Activated CD4-positive, alpha-beta memory T cell treated with anti-CD3 and anti-CD28 coated beads, Interleukin-2, amount 10 ng/mL, durations not matched to agents 7 days and 5 days (primary cell): ENCODE measurements at regions not wholly inside any gene's neighbourhood (a gene's known extent, or its start where the extent isn't known, plus 50 kb on each side); places are given as distances from the start of the nearest gene placed in this dataset.

Experiments used
- CTCF ChIA-PET: fragments of 350-600 bp; sonication (Branson Sonifier 250); formaldehyde crosslinking; loops from one replicate; lab custom pipeline; 2021; ENCODE audit warnings: antibody characterized with exemption, inconsistent platforms; lab: Charles Lee
- POLR2A ChIA-PET: fragments of 350-600 bp; sonication (Branson Sonifier 250); formaldehyde crosslinking; loops from one replicate; lab custom pipeline; 2021; ENCODE audit warnings: antibody characterized with exemption; lab: Charles Lee
- DNase-seq: peaks from one replicate; pipeline ENCODE4 v3.0.0-alpha.2; 2020
- H3K27ac Mint-ChIP-seq: one replicate; pipeline ENCODE4 v1.8.0; 2021; ENCODE audit warnings: mild to moderate bottlenecking, mixed read lengths
- H3K27me3 Mint-ChIP-seq: one replicate; pipeline ENCODE4 v1.8.0; 2021; ENCODE audit warnings: mixed read lengths
- H3K36me3 Mint-ChIP-seq: one replicate; pipeline ENCODE4 v1.8.0; 2021; ENCODE audit warnings: low read depth, mixed read lengths
- H3K4me1 Mint-ChIP-seq: one replicate; pipeline ENCODE4 v1.8.0; 2021; ENCODE audit warnings: mixed read lengths
- H3K4me3 Mint-ChIP-seq: one replicate; pipeline ENCODE4 v1.8.0; 2021; ENCODE audit warnings: mild to moderate bottlenecking, mixed read lengths
- H3K9me3 Mint-ChIP-seq: one replicate; pipeline ENCODE4 v1.8.0; 2021; ENCODE audit warnings: mixed read lengths

DNA sequence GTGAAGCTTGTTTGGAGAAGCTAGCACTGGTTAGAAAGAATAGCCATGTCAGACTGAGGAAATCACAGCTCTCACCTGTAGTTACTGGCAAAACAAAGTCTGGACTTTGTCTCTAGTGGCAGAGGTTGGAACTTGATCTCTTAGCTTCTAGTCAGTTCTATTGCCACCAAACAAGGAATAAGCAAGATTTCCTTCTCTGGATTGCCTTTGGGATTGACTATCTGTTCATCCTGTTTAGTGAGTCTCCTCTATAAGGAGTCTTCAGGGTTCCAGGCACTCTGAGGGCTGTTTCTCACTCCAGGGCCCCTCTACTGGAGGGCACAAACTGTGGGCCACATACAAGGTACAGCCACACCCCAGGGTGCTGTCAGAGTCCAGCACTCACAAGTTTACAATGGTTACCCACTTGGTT is 426.6 kb upstream of the THBS1 start:
- H3K4me1 Mint-ChIP-seq, result no peaks in the 10 kb centered on the region
- CTCF ChIA-PET, result no interaction called here
- no peak for DNase-seq
- peaks cover 13% of the 10 kb centered on the region for H3K27me3 Mint-ChIP-seq
- H3K9me3 Mint-ChIP-seq, result no peaks in the 10 kb centered on the region
- H3K36me3 Mint-ChIP-seq, result no peaks in the 10 kb centered on the region
- H3K27ac Mint-ChIP-seq, result no peak overlapping the region
- POLR2A ChIA-PET, result no interaction called here
- no peak overlapping the region for H3K4me3 Mint-ChIP-seq

DNA sequence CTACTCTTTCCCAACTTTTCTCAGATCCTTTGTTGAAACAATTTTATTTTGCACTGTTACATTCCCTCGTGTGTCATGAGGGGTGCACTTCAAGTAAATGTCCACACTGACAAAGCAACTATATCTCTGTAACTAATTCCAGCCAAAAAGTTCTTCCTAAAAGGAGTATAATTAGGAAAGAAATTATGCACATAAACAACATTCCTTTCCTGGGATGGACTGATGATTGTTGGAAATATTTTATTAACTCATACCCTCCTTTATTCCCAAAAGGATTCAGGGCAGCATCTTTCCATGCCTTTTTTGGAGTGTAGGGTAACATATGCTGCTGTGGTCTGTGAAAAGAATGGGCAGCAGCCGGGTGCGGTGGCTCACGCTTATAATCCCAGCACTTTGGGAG is 426.1 kb upstream of the THBS1 start:
- Mint-ChIP-seq H3K27me3 (peaks cover 13% of the 10 kb centered on the region), H3K27ac (no peak overlapping the region), H3K4me1 (no peaks in the 10 kb centered on the region), H3K36me3 (no peaks in the 10 kb centered on the region), H3K9me3 (no peaks in the 10 kb centered on the region), H3K4me3 (no peak overlapping the region)
- ChIA-PET POLR2A (no interaction called here), CTCF (no interaction called here)
- DNase-seq, result no peak

DNA sequence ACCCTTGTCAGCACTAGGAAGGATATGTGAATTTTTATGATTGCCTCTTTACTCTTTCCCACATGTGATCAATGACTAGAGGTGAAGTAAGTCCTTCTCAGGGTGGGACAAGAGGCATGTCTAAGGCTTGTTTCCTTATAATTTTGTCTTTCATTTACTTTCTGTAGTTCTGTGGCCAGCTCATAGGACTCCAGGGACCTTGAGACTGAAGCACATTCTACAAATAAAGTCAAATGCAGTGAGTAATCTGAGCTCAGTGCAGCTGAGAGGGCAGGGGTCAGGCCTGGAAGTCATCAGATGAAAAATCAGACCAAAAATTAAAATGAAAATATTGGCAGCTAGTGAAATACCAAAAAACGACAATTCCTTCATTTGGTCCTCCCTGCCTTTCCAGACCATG is 424.7 kb upstream of the THBS1 start:
- H3K27me3 Mint-ChIP-seq, result peaks cover 17% of the 10 kb centered on the region
- no peak for DNase-seq
- no peaks in the 10 kb centered on the region for H3K36me3 Mint-ChIP-seq
- H3K4me1 Mint-ChIP-seq, result no peaks in the 10 kb centered on the region
- POLR2A ChIA-PET, result no interaction called here
- CTCF ChIA-PET, result no interaction called here
- H3K27ac Mint-ChIP-seq, result no peak overlapping the region
- H3K9me3 Mint-ChIP-seq, result no peaks in the 10 kb centered on the region
- H3K4me3 Mint-ChIP-seq, result no peak overlapping the region

DNA sequence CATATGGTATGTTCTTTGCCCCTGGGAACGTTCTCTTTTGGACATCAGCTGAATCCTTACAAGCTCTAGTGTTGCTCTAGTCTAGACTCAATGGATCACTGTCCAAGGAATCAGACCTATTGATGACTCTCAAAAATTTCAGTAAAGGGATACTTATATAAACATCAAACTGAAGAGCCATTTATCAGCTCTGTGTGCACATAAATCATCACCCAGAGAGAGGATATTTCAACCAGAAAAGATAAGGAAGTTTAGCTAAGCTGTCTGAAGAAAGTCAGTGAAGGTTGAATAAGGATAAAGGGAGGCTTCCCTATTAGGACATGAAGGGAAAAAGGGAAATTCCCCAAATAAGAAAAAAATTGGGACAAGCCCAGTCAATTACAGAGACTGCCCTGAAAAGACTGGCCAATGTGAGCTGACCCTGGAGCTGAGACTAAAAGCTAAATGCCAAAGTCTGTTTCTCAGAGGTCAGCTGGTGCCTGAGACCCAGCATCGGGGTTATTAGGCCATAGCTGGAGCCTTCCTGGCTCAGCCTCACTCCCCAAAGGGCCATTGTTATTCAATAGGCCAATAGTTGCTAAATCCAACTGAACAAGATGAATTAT is 424.1 kb upstream of the THBS1 start:
- DNase-seq, result no peak
- Mint-ChIP-seq H3K27ac (no peak overlapping the region), H3K4me3 (no peak overlapping the region), H3K4me1 (no peaks in the 10 kb centered on the region), H3K36me3 (no peaks in the 10 kb centered on the region), H3K27me3 (peaks cover 21% of the 10 kb centered on the region), H3K9me3 (no peaks in the 10 kb centered on the region)
- ChIA-PET CTCF (no interaction called here), POLR2A (no interaction called here)

DNA sequence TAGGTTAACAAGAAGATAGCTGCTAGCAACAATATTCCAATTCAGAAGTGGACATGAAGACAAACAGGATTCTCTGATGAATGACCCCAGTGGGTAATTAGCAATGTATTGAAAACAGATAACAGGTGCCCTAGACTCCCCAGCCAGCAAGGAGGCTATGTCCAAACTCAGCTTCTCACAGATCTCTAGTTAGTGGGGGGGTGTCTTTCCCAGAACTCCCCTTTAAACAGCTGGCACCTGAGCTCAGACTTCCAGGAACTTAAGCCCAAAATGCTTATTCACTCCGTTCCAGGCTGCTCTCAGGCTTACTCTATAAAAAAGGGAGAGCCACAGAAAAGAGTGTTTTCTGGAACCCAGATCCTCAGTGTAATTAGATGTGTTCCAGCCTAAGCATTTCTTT is 423.0 kb upstream of the THBS1 start:
- Mint-ChIP-seq H3K9me3 (no peaks in the 10 kb centered on the region), H3K4me3 (no peak overlapping the region), H3K4me1 (no peaks in the 10 kb centered on the region), H3K36me3 (no peaks in the 10 kb centered on the region), H3K27ac (no peak overlapping the region), H3K27me3 (peaks cover 19% of the 10 kb centered on the region)
- DNase-seq, result no peak
- CTCF ChIA-PET, result no interaction called here
- POLR2A ChIA-PET, result no interaction called here

DNA sequence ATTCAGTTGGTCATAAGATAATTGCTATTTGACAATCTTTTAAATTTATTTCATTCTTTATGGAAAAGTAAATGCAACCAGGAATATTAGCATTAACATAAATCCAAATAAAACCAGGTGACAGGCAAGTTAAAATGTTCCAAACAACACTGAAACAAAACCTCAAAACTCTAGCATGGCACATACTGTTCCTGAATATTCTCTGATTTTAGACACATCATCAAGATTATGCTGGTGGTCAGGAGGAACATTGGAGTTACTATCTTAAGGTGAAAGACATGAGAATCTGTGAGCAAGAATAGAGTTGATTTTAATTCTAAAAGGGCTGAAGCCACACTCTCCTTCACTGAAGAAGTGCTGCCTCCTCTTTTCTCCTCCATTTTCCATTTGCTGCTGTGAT is 421.0 kb upstream of the THBS1 start:
- no peaks in the 10 kb centered on the region for H3K9me3 Mint-ChIP-seq
- POLR2A ChIA-PET, result no interaction called here
- H3K27ac Mint-ChIP-seq, result no peak overlapping the region
- DNase-seq, result no peak
- H3K4me3 Mint-ChIP-seq, result no peak overlapping the region
- peaks cover 29% of the 10 kb centered on the region for H3K27me3 Mint-ChIP-seq
- H3K36me3 Mint-ChIP-seq, result no peaks in the 10 kb centered on the region
- CTCF ChIA-PET, result no interaction called here
- no peaks in the 10 kb centered on the region for H3K4me1 Mint-ChIP-seq

DNA sequence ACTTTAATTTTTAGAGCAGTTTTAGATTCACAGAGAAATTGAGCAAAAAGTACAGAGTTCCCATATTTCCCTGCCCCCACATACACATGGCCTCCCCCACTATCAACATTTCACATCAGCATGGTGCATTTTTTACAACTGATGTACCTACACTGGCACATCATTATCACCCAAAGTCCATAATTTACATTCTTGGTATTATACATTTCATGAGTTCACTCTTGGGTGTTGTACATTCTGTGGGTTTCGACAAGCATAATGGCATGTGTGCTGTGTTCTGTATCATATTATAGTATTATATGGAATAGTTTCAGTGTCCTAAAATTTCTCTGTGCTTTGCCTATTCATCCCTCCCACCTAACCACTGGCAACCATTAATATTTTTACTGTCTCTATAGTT is 419.8 kb upstream of the THBS1 start:
- Mint-ChIP-seq H3K9me3 (no peaks in the 10 kb centered on the region), H3K27me3 (peaks cover 39% of the 10 kb centered on the region), H3K4me1 (no peaks in the 10 kb centered on the region), H3K36me3 (no peaks in the 10 kb centered on the region), H3K27ac (no peak overlapping the region), H3K4me3 (no peak overlapping the region)
- DNase-seq, result no peak
- POLR2A ChIA-PET, result no interaction called here
- CTCF ChIA-PET, result no interaction called here

DNA sequence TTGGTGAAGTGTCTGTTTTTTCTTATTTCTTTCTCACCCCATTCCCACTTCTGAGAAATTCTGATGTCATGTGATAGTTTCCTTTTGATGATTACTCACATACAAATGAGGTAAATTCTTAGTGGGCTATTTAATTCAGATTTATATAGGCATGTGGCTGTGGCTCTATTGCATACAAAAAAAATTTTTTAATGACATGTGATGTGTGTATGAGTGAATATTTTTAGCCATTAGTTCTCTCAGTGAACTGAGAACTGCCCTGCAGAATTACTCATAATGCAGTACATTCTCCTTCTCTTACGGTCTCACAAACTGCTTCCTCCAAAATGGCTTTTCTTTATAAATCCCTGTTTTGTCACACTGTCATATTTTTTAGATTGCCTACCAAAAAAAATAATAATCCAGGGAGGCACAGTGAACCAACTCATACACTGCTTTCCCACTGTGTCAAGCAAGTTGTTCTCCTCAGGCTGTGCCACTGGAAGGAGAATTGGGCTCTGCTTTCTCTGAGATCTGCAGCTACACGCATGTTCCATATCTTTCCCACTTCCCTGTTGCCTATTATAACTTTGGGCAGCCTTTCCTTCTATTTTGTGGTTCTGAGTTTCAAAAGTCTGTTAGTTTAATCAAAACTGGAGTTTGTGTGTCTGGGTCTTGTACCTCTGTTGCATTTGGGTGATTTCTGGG is 415.7 kb upstream of the THBS1 start:
- no peak overlapping the region for H3K27ac Mint-ChIP-seq
- no peak overlapping the region for H3K4me3 Mint-ChIP-seq
- no peaks in the 10 kb centered on the region for H3K36me3 Mint-ChIP-seq
- ChIA-PET POLR2A (no interaction called here), CTCF (no interaction called here)
- H3K9me3 Mint-ChIP-seq, result no peaks in the 10 kb centered on the region
- no peaks in the 10 kb centered on the region for H3K4me1 Mint-ChIP-seq
- peaks cover 51% of the 10 kb centered on the region for H3K27me3 Mint-ChIP-seq
- DNase-seq, result no peak

DNA sequence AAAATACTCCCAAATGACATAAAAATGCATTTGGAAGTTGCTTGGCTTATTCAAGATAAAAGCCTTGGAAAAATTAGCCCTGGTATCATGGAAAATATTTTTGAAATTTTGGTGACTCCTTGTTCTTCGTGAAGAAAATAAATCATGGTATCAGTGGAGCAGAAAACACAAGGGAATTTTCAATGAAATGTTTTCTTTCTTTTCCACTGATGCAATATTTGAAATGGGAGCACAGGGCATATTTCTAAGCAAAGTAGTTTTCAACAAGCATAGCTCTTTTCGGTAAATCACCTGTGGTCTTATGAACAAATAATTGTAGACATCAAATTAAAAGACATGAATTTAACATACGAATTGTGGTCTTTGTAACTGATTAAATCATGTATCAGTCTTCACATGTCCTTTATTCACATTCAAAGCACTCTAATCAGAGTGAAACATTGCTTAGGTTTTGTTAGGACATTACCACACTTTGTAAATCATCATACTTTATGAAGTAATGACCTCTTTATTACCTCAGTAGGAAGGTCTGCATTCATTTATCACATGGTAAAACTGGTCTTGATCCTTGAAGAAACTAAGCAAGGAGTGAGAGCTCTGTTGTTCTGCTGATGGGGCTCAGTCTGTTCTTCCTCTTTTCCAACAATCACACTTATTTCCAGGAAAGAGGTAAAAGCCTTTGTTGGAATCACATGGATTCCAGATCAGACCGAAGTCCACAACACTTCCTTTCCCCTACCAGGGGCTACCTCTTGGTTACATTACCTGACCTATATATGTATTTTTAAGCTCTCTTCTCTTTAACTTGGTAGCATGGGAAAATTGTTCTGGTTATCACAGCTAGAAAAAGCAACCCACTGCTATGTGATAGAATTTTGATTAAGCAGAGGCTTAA is 413.5 kb upstream of the THBS1 start:
- DNase-seq, result no peak
- CTCF ChIA-PET, result no interaction called here
- Mint-ChIP-seq H3K36me3 (no peaks in the 10 kb centered on the region), H3K9me3 (no peaks in the 10 kb centered on the region), H3K4me3 (no peak overlapping the region), H3K27me3 (peaks cover 45% of the 10 kb centered on the region), H3K4me1 (peaks cover 4% of the 10 kb centered on the region), H3K27ac (no peak overlapping the region)
- POLR2A ChIA-PET, result no interaction called here

DNA sequence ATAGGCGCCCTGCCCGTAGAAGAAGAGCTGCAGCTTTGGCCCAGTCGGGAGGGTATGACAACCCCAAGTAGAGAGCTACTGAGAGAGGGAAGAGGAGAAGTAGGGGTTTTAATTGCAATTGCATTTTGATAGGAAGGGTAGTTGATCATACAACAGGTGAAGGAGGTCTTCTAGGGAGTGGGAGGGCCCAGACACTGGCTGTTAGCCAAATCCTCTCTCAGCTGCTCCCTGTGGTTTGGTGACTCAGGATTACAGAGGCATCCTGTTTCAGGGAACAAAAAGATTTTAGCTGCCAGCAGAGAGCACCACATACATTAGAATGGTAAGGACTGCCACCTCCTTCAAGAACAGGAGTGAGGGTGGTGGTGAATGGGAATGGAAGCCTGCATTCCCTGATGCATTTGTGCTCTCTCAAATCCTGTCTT is 408.9 kb upstream of the THBS1 start:
- no peaks in the 10 kb centered on the region for H3K36me3 Mint-ChIP-seq
- peak; percentile 18 for DNase-seq
- H3K4me3 Mint-ChIP-seq, result no peak overlapping the region
- H3K27ac Mint-ChIP-seq, result no peak overlapping the region
- CTCF ChIA-PET, result no interaction called here
- peaks cover 4% of the 10 kb centered on the region for H3K4me1 Mint-ChIP-seq
- no peaks in the 10 kb centered on the region for H3K9me3 Mint-ChIP-seq
- POLR2A ChIA-PET, result no interaction called here
- peaks cover 24% of the 10 kb centered on the region for H3K27me3 Mint-ChIP-seq

DNA sequence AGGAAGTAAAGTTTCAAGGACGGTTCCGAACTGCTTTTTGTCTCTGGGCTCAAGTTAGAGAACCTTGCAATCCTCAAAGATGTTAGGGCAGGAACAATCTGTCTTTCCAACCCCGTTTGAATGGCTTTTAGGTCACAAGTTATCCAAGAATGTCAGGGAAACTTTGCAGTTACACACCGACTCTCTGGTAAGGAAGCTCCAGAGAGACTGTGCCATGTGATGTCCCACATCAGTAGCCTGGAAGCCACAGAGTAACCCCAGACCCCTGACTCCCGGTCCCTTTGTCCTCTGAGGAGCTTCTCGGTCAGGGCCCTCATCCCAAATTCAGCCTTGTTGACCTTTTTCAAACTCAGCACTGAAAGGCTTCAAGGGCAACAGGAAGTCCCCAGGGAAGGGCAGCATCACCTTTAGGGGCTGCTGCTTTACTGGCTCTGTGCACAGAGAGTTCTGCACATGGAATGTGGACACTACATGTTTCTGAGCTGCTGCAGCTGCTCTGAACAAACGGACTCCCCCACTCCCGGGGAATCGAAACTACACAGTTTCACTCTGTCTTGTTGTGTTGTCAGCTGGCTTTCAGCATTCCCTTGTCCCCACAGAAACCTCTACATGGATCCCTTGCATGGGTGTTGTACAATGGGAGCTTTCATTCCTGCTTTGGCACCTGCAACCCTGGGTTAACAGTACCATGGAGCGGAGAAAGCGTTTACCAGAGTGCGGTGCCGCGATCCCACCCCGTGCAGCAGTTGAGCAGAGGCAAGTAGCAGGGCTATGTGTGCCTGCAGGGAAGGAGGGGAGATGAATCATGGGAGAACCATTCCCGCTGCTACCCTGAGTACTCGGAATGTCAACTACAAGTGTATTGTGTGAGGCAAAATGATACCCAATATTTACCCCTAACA is 408.2 kb upstream of the THBS1 start:
- H3K27me3 Mint-ChIP-seq, result peaks cover 21% of the 10 kb centered on the region
- CTCF ChIA-PET, result no interaction called here
- POLR2A ChIA-PET, result no interaction called here
- H3K4me1 Mint-ChIP-seq, result peaks cover 4% of the 10 kb centered on the region
- H3K9me3 Mint-ChIP-seq, result no peaks in the 10 kb centered on the region
- no peak overlapping the region for H3K27ac Mint-ChIP-seq
- no peak overlapping the region for H3K4me3 Mint-ChIP-seq
- H3K36me3 Mint-ChIP-seq, result no peaks in the 10 kb centered on the region
- no peak for DNase-seq

DNA sequence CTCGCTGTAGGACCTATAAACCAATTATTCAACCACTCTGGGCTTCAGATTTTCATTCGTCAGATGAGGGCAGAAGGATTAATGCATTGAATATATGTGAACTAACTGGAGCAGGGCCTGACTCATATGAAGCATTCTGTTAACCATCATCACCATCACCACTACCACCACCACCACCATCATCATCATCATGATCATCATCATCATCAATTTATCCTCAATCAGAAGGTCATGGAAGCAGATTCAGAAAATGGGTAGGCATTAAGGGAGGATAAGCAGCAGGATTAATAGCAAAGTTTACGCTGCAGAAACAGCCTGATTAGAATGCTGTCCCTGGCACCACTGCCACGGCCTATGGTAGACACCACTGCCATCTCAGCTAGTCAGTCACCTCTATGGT is 407.5 kb upstream of the THBS1 start:
- Mint-ChIP-seq H3K27me3 (peaks cover 21% of the 10 kb centered on the region), H3K27ac (no peak overlapping the region), H3K4me3 (no peak overlapping the region), H3K4me1 (peaks cover 4% of the 10 kb centered on the region), H3K9me3 (no peaks in the 10 kb centered on the region), H3K36me3 (no peaks in the 10 kb centered on the region)
- no peak for DNase-seq
- ChIA-PET POLR2A (no interaction called here), CTCF (no interaction called here)

DNA sequence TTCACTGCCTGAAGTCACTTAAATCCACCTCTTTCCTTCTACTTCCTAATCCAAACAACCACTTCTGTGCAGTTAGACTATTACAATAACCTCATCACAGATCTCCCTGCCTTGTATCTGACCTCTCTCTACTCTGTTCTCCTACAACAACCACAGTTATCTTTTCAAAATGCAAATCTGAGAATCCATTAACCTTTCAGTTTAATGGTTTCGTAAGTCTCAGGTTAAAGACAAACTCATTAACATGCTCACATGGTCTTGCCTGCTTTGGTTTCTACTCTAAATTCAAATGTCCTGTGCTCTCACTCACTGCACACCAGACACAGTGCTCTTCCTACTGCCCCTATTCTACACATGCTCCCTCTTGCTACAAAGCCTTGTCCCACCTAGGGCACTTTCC is 406.5 kb upstream of the THBS1 start:
- H3K36me3 Mint-ChIP-seq, result no peaks in the 10 kb centered on the region
- DNase-seq, result no peak
- no peak overlapping the region for H3K27ac Mint-ChIP-seq
- H3K4me1 Mint-ChIP-seq, result peaks cover 4% of the 10 kb centered on the region
- H3K4me3 Mint-ChIP-seq, result no peak overlapping the region
- ChIA-PET CTCF (no interaction called here), POLR2A (no interaction called here)
- no peaks in the 10 kb centered on the region for H3K9me3 Mint-ChIP-seq
- peaks cover 19% of the 10 kb centered on the region for H3K27me3 Mint-ChIP-seq
